BE2C (cell line): ENCODE measurements at regions not wholly inside any gene's neighbourhood (a gene's known extent, or its start where the extent isn't known, plus 50 kb on each side); places are given as distances from the start of the nearest gene placed in this dataset.
A peak's percentile ranks its signal among the peaks of the same experiment; 100 is the strongest.
"Not testable (repeated sequence)": the region's sequence is repeated elsewhere in the genome, so short reads cannot be mapped to it uniquely, and the experiment has no call there.

Experiments
- DNase-seq: peaks from one replicate; pipeline ENCODE4 v3.0.0-alpha.2; 2020
- H3K27me3 ChIP-seq: fragments of 250-450 bp; sonication (Bioruptor Pico); 2 replicates; pipeline ENCODE4 v1.5.1; 2020; ENCODE audit warnings: mild to moderate bottlenecking
- H3K36me3 ChIP-seq: fragments of 250-450 bp; sonication (Bioruptor Pico); 2 replicates; pipeline ENCODE4 v1.5.1; 2020; ENCODE audit warnings: mild to moderate bottlenecking
- H3K4me1 ChIP-seq: fragments of 250-450 bp; sonication (Bioruptor Pico); 2 replicates; pipeline ENCODE4 v1.5.1; 2020
- H3K4me3 ChIP-seq: 2 replicates; pipeline ENCODE4 v1.5.1; 2011; ENCODE audit warnings: low read depth, low read length
- H3K9me3 ChIP-seq: fragments of 250-450 bp; sonication (Bioruptor Pico); 2 replicates; pipeline ENCODE4 v1.5.1; 2020
- CTCF ChIP-seq: IDR thresholded peaks from 2 replicates; pipeline ENCODE4 v1.5.1; 2012; ENCODE audit warnings: mild to moderate bottlenecking, low read depth, low read length

GRCh38 chr17:21510686-21511362 lies 134.7 kb downstream of the KCNJ12 start:
- H3K4me1 ChIP-seq, result no peaks in the 10 kb centered on the region
- H3K9me3 ChIP-seq, result no peaks in the 10 kb centered on the region
- H3K36me3 ChIP-seq, result no peaks in the 10 kb centered on the region
- H3K27me3 ChIP-seq, result peaks cover 10% of the 10 kb centered on the region
- peak overlapping the region; percentile 43 for H3K4me3 ChIP-seq
- no peak for TF ChIP-seq CTCF
- no peak for DNase-seq

- Histone ChIP-seq H3K4me1 (no peaks in the 10 kb centered on the region), H3K9me3 (no peaks in the 10 kb centered on the region), H3K36me3 (no peaks in the 10 kb centered on the region), H3K27me3 (peaks cover 10% of the 10 kb centered on the region), H3K4me3 (peak overlapping the region; percentile 43)
- DNase-seq, result peak; percentile 78
- peak; percentile 58 for TF ChIP-seq CTCF
Observed at GRCh38 chr17:21511363-21512195, 135.4 kb downstream of the KCNJ12 start.

- Histone ChIP-seq H3K27me3 (peaks cover 10% of the 10 kb centered on the region), H3K4me1 (no peaks in the 10 kb centered on the region), H3K9me3 (no peaks in the 10 kb centered on the region), H3K36me3 (no peaks in the 10 kb centered on the region), H3K4me3 (no peak overlapping the region)
- TF ChIP-seq CTCF, result no peak
- DNase-seq, result no peak
Observed at GRCh38 chr17:21512307-21513011, 136.3 kb downstream of the KCNJ12 start.

GRCh38 chr17:21513012-21513570 lies 136.9 kb downstream of the KCNJ12 start:
- H3K4me3 ChIP-seq, result no peak overlapping the region

GRCh38 chr17:21514567-21514966 lies 138.4 kb downstream of the KCNJ12 start:
- H3K36me3 ChIP-seq, DNase-seq, H3K4me3 ChIP-seq, H3K27me3 ChIP-seq, H3K4me1 ChIP-seq, H3K9me3 ChIP-seq: not testable (repeated sequence)

More at GRCh38 chr17:21513012-21513570, 136.9 kb downstream of the KCNJ12 start:
- Histone ChIP-seq H3K36me3 (no peaks in the 10 kb centered on the region), H3K9me3 (no peaks in the 10 kb centered on the region), H3K27me3 (peaks cover 10% of the 10 kb centered on the region), H3K4me1 (no peaks in the 10 kb centered on the region)
- peak; percentile 51 for TF ChIP-seq CTCF
- DNase-seq, result peak; percentile 66

GRCh38 chr17:21517538-21518293 lies 141.6 kb downstream of the KCNJ12 start:
- Histone ChIP-seq H3K36me3 (no peaks in the 10 kb centered on the region), H3K9me3 (no peaks in the 10 kb centered on the region), H3K27me3 (no peaks in the 10 kb centered on the region), H3K4me1 (no peaks in the 10 kb centered on the region), H3K4me3 (no peak overlapping the region)
- DNase-seq, result no peak
- TF ChIP-seq CTCF, result no peak
